ENCODE measurements at regions not wholly inside any gene's neighbourhood (a gene's known extent, or its start where the extent isn't known, plus 50 kb on each side); places are given as distances from the start of the nearest gene placed in this dataset.

GRCh38 chr1:29782846-29783507 is 546.7 kb downstream of the PTPRU start:
- TF ChIP-seq ARNT (IDR thresholded peaks at IDR 0.05) (no peak), TARDBP (IDR thresholded peaks at IDR 0.05) (no peak), LEF1 (IDR thresholded peaks at IDR 0.05; ENCODE audit: borderline replicate concordance) (no peak), SUZ12 (IDR thresholded peaks at IDR 0.05) (no peak), FOXM1 (IDR thresholded peaks at IDR 0.05; ENCODE audit: borderline replicate concordance) (no peak), L3MBTL2 (conservative IDR thresholded peaks at IDR 0.05) (no peak), PKNOX1 (IDR thresholded peaks at IDR 0.05) (no peak)
